ENCODE measurements at regions not wholly inside any gene's neighbourhood (a gene's known extent, or its start where the extent isn't known, plus 50 kb on each side); places are given as distances from the start of the nearest gene placed in this dataset.

- H3K4me2 ChIP-seq, result no peak overlapping the region
These were observed 157.1 kb upstream of the CDH6 start for GRCh38 chr5:31036411-31036810.

More at GRCh38 chr5:31036411-31036810, 157.1 kb upstream of the CDH6 start:
- no peaks in the 10 kb centered on the region for H3F3A ChIP-seq (replicated peaks; ENCODE audit: insufficient read depth)
- no peak overlapping the region for H2AFZ ChIP-seq (ENCODE audit: low read depth)
- H3K9ac ChIP-seq, result no peak overlapping the region
- no peaks in the 10 kb centered on the region for H3K9me2 ChIP-seq
- H3K79me2 ChIP-seq (ENCODE audit: insufficient read depth), result no peaks in the 10 kb centered on the region
- WGBS (ENCODE audit: low lambda C conversion rate), result 10% methylated on average over 4 of the region's 4 CpGs
- no peaks in the 10 kb centered on the region for H4K20me1 ChIP-seq (ENCODE audit: insufficient read depth)
- H3K27me3 ChIP-seq (ENCODE audit: insufficient read depth), result no peaks in the 10 kb centered on the region
- H3K9me3 ChIP-seq, result no peaks in the 10 kb centered on the region
- ChIA-PET CTCF (no interaction called here), POLR2A (no interaction called here)
- H3K27ac ChIP-seq (ENCODE audit: low read depth in 2 of 2, low read length in 1 of 2), result no peak overlapping the region
- DNase-seq, result no peak
- no peaks in the 10 kb centered on the region for H3K36me3 ChIP-seq (replicated peaks in 1 of 2; ENCODE audit: control insufficient read depth in 1 of 2, insufficient read depth in 2 of 2, low read length in 1 of 2)
- TF ChIP-seq EZH2phosphoT487 (IDR thresholded peaks at IDR 0.05; ENCODE audit: borderline replicate concordance, low read depth) (no peak), RAD21 (IDR thresholded peaks at IDR 0.05; ENCODE audit: low read length) (no peak), MEF2A (IDR thresholded peaks at IDR 0.05; ENCODE audit: borderline replicate concordance, low read depth) (no peak), TCF12 (IDR thresholded peaks at IDR 0.05) (no peak), MXI1 (IDR thresholded peaks at IDR 0.05; ENCODE audit: low read depth, low read length) (no peak), ELF1 (IDR thresholded peaks at IDR 0.05) (no peak), RCOR1 (IDR thresholded peaks at IDR 0.05; ENCODE audit: low read length) (no peak), REST (IDR thresholded peaks at IDR 0.05; ENCODE audit: low read depth, low read length) (no peak), TEAD4 (IDR thresholded peaks at IDR 0.05; ENCODE audit: borderline replicate concordance, insufficient read depth) (no peak), ZBTB33 (IDR thresholded peaks at IDR 0.05; ENCODE audit: borderline replicate concordance, low read depth) (no peak), SMC3 (IDR thresholded peaks at IDR 0.05; ENCODE audit: low read depth, low read length) (no peak), TAF1 (IDR thresholded peaks at IDR 0.05; ENCODE audit: borderline replicate concordance, low read depth, low read length) (no peak), FOSL2 (IDR thresholded peaks at IDR 0.05; ENCODE audit: borderline replicate concordance, low read depth) (no peak), EP300 (IDR thresholded peaks at IDR 0.05; ENCODE audit: borderline replicate concordance in 1 of 2, low read depth in 1 of 2, low read length in 1 of 2) (no peak), GATA2 (CRISPR knock-in tag; IDR thresholded peaks at IDR 0.05) (no peak), SIN3A (IDR thresholded peaks at IDR 0.05; ENCODE audit: borderline replicate concordance, low read depth, low read length) (no peak), IRF3 (IDR thresholded peaks at IDR 0.05; ENCODE audit: low read depth, low read length) (no peak), FOXJ3 (CRISPR knock-in tag; IDR thresholded peaks at IDR 0.05) (no peak), NFIC (IDR thresholded peaks at IDR 0.05; ENCODE audit: borderline replicate concordance) (no peak)
- no peaks in the 10 kb centered on the region; a peak in 1 of 4 replicates for H3K4me1 ChIP-seq (ENCODE audit: control insufficient read depth in 1 of 2, insufficient read depth in 2 of 2, low read depth in 1 of 2, low read length in 1 of 2)
- H3K4me3 ChIP-seq (ENCODE audit: low read depth in 2 of 2, low read length in 1 of 2), result no peak overlapping the region

All from SK-N-SH (cell line).